ENCODE measurements at regions not wholly inside any gene's neighbourhood (a gene's known extent, or its start where the extent isn't known, plus 50 kb on each side); places are given as distances from the start of the nearest gene placed in this dataset.

DNA sequence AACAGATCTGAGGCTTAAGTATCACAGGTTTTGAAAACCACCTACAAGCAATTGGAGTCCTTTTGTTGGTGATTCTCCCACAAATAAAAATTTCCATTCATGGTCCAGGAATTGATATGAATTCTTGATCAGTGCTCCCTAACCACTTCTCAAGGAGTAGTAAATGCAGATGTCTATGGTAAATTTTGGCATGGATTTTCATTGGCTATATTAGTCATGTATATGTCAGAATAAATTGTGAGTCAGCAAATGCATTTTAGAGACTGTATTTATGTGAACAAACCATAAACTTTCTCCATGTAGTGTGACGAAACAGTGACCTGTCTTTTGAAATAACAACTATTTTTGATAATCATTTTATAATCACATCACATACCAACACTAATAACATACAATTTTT is 611.1 kb downstream of the HTR1A start:
- TF ChIP-seq POLR2AphosphoS5 (IDR thresholded peaks at IDR 0.05) (no peak), POLR2A (IDR thresholded peaks at IDR 0.05) (no peak)
- no peak for DNase-seq
- WGBS, 2 donors (ENCODE audit: low coverage in 1 of 2): 43 to 45% methylated on average over 1 of the region's 1 CpG
- intact Hi-C loops (cut with DNase I; ENCODE audit: low total_unique reads): no loop called here
- Histone ChIP-seq H3K36me3 (no peaks in the 10 kb centered on the region), H3K9me3 (no peaks in the 10 kb centered on the region), H3K27me3 (no peaks in the 10 kb centered on the region), H3K27ac (no peak overlapping the region), H3K4me3 (no peak overlapping the region), H3K4me1 (no peaks in the 10 kb centered on the region)
- in situ Hi-C loops (cut with MboI; ENCODE audit: low pct_ligation_motif_present in 1 of 4, low pct_unique_long_range_greater_than_20kb in 1 of 4, low sequenced_read_pairs in 3 of 4): no loop called here

DNA sequence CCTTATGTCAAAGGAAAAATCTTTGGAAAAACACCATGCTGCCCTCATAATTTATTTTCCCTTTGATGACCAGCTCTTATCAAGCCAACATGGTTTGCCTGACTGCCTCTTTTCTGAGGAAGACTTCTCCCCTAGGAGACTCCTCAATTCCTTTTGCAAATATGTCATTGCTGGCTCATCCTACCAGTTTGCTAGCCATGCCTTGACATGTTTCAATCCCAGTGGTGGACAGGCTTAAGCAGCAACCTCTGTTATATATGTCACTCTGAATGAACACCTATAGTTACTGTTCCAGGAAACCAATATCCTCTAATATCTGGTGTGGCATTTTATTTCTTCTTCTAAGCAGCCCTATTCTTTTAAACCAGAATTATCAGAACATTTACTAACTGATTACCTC is 615.8 kb downstream of the HTR1A start:
- Histone ChIP-seq H3K36me3 (no peaks in the 10 kb centered on the region), H3K4me3 (no peak overlapping the region), H3K27me3 (no peaks in the 10 kb centered on the region), H3K27ac (no peak overlapping the region), H3K4me1 (no peaks in the 10 kb centered on the region), H3K9me3 (no peaks in the 10 kb centered on the region)
- in situ Hi-C loops (cut with MboI; ENCODE audit: low pct_ligation_motif_present in 1 of 4, low pct_unique_long_range_greater_than_20kb in 1 of 4, low sequenced_read_pairs in 3 of 4): no loop called here
- DNase-seq: no peak
- intact Hi-C loops (cut with DNase I; ENCODE audit: low total_unique reads): no loop called here
- TF ChIP-seq EP300 (IDR thresholded peaks at IDR 0.05; ENCODE audit: low read depth): no peak
- TF ChIP-seq POLR2A (IDR thresholded peaks at IDR 0.05): no peak
- TF ChIP-seq, protein P1, sequence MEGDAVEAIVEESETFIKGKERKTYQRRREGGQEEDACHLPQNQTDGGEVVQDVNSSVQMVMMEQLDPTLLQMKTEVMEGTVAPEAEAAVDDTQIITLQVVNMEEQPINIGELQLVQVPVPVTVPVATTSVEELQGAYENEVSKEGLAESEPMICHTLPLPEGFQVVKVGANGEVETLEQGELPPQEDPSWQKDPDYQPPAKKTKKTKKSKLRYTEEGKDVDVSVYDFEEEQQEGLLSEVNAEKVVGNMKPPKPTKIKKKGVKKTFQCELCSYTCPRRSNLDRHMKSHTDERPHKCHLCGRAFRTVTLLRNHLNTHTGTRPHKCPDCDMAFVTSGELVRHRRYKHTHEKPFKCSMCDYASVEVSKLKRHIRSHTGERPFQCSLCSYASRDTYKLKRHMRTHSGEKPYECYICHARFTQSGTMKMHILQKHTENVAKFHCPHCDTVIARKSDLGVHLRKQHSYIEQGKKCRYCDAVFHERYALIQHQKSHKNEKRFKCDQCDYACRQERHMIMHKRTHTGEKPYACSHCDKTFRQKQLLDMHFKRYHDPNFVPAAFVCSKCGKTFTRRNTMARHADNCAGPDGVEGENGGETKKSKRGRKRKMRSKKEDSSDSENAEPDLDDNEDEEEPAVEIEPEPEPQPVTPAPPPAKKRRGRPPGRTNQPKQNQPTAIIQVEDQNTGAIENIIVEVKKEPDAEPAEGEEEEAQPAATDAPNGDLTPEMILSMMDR (IDR thresholded peaks at IDR 0.05): no peak
- TF ChIP-seq POLR2AphosphoS5 (IDR thresholded peaks at IDR 0.05): no peak

- Histone ChIP-seq H3K36me3 (no peaks in the 10 kb centered on the region), H3K9me3 (no peaks in the 10 kb centered on the region), H3K27ac (no peak overlapping the region), H3K4me3 (no peak overlapping the region), H3K27me3 (no peaks in the 10 kb centered on the region), H3K4me1 (no peaks in the 10 kb centered on the region)
- 76 to 84% methylated on average over 2 of the region's 2 CpGs for WGBS, 2 donors (ENCODE audit: low coverage in 1 of 2)
- no peak for DNase-seq
- intact Hi-C loops (cut with DNase I; ENCODE audit: low total_unique reads) (no loop called here), in situ Hi-C loops (cut with MboI; ENCODE audit: low pct_ligation_motif_present in 1 of 4, low pct_unique_long_range_greater_than_20kb in 1 of 4, low sequenced_read_pairs in 3 of 4) (no loop called here)
- no peak for TF ChIP-seq POLR2A (IDR thresholded peaks at IDR 0.05)
- TF ChIP-seq, protein P1 (IDR thresholded peaks at IDR 0.05): no peak
- TF ChIP-seq POLR2AphosphoS5 (IDR thresholded peaks at IDR 0.05): no peak
- TF ChIP-seq EP300 (IDR thresholded peaks at IDR 0.05; ENCODE audit: low read depth): no peak
Measured at GRCh38 chr5:63341442-63341841, 620.8 kb downstream of the HTR1A start.

DNA sequence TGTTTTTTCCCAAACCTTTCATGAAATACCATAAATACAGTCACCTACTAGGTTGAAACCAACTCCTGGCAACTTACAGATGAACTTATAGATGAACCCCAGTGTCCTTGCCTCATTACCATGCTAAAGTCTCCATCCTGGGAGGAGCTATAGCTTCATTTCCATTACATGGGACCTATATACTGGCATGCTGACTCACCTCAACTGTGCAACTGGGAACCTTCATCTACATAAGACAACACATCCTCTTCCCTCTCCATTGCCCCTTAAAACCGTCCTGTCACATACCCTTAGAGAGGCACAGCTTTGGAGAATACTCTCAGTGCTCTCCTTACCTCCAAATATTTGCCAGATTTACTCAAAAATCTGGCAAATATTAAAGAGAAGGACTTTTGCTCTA is 638.3 kb downstream of the HTR1A start:
- H3K9me3 ChIP-seq: no peaks in the 10 kb centered on the region
- intact Hi-C loops (cut with DNase I; ENCODE audit: low total_unique reads): no loop called here
- no peaks in the 10 kb centered on the region for H3K27me3 ChIP-seq
- no peaks in the 10 kb centered on the region for H3K4me1 ChIP-seq
- H3K36me3 ChIP-seq: no peaks in the 10 kb centered on the region
- no peak overlapping the region for H3K27ac ChIP-seq
- H3K4me3 ChIP-seq: no peak overlapping the region
- in situ Hi-C loops (cut with MboI; ENCODE audit: low pct_ligation_motif_present in 1 of 4, low pct_unique_long_range_greater_than_20kb in 1 of 4, low sequenced_read_pairs in 3 of 4): no loop called here
- no peak for DNase-seq
- no peak for TF ChIP-seq POLR2A (IDR thresholded peaks at IDR 0.05)
- no peak for TF ChIP-seq POLR2AphosphoS5 (IDR thresholded peaks at IDR 0.05)
- TF ChIP-seq EP300 (IDR thresholded peaks at IDR 0.05; ENCODE audit: low read depth): no peak
- TF ChIP-seq, protein P1 (IDR thresholded peaks at IDR 0.05): no peak
- WGBS, 2 donors (ENCODE audit: low coverage in 1 of 2): 14 to 38% methylated on average over 1 of the region's 1 CpG

DNA sequence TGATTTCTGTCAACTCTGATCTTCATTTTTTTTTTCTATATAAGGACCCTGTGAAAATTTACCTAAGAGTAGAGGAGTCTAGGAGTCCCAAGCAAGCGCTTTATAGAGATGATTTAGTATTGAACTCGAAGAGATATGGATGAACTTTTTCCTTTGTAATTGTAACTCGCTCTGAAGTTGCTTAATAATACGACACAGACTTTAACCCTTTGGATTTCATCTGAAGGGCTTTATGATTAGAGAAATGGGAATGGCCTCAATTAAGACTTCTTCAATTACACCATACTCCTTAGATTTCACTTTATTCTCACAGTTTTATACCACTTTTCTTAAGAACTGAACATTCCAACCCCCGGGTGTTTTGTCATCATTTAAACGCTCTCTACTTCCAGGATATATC is 647.7 kb downstream of the HTR1A start:
- 70 to 79% methylated on average over 6 of the region's 6 CpGs for WGBS, 2 donors (ENCODE audit: low coverage in 1 of 2)
- Histone ChIP-seq H3K9me3 (no peaks in the 10 kb centered on the region), H3K27ac (no peak overlapping the region), H3K36me3 (no peaks in the 10 kb centered on the region), H3K4me3 (no peak overlapping the region), H3K4me1 (no peaks in the 10 kb centered on the region), H3K27me3 (no peaks in the 10 kb centered on the region)
- TF ChIP-seq POLR2A (IDR thresholded peaks at IDR 0.05) (no peak), EP300 (IDR thresholded peaks at IDR 0.05; ENCODE audit: low read depth) (no peak), POLR2AphosphoS5 (IDR thresholded peaks at IDR 0.05) (no peak)
- TF ChIP-seq, protein P1 (IDR thresholded peaks at IDR 0.05): no peak
- in situ Hi-C loops (cut with MboI; ENCODE audit: low pct_ligation_motif_present in 1 of 4, low pct_unique_long_range_greater_than_20kb in 1 of 4, low sequenced_read_pairs in 3 of 4) (no loop called here), intact Hi-C loops (cut with DNase I; ENCODE audit: low total_unique reads) (no loop called here)
- no peak for DNase-seq

All from transverse colon (tissue), 4 donors.